Erythroblast (primary cell): ENCODE measurements at regions not wholly inside any gene's neighbourhood (a gene's known extent, or its start where the extent isn't known, plus 50 kb on each side); places are given as distances from the start of the nearest gene placed in this dataset.

Experiments used
- GATA1 ChIP-seq: IDR thresholded peaks from 2 replicates; pipeline ENCODE4 v1.6.1; 2011; ENCODE audit warnings: low read depth, mild to moderate bottlenecking, control low read depth, low read length, moderate library complexity
- POLR2A ChIP-seq: IDR thresholded peaks from 2 replicates; pipeline ENCODE4 v1.6.1; 2011; ENCODE audit warnings: mild to moderate bottlenecking, low read length

DNA sequence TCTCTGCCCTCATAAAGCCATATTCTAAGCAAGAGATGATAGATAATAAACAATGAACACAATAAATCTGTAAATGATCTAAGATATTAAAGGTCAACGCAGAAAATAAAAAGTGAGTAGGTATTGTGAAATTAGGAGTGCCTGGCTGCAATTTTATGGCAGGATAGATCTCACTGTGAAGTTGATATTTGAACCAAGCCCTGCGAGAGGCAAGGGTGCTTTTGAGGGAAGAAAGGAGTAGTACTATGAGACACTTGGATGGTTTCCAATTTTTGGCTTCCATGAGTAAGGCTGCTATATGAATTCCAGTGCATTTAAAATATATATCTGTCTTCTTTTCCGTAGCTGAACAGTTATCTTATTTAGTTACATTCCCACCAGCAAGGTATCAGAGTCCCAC, 720.0 kb upstream of the CNTN5 start:
- TF ChIP-seq POLR2A (no peak), GATA1 (no peak)
